Fibroblast of mammary gland (primary cell): ENCODE measurements at regions not wholly inside any gene's neighbourhood (a gene's known extent, or its start where the extent isn't known, plus 50 kb on each side); places are given as distances from the start of the nearest gene placed in this dataset.
A peak's percentile ranks its signal among the peaks of the same experiment; 100 is the strongest.

Source experiments
- DNase-seq: peaks from one replicate; pipeline ENCODE4 v3.0.0-alpha.2; 2010; ENCODE audit warnings: low read depth
- H3K4me3 ChIP-seq: 2 replicates; pipeline ENCODE4 v1.5.1; 2011; ENCODE audit warnings: low read depth, mild to moderate bottlenecking, low read length, moderate library complexity; ENCODE audit not compliant: control insufficient read depth
- CTCF ChIP-seq: conservative IDR thresholded peaks from 2 replicates; pipeline ENCODE4 v1.5.1; 2011; ENCODE audit warnings: low read depth, low read length, inconsistent platforms; ENCODE audit not compliant: control insufficient read depth, insufficient read depth

DNA sequence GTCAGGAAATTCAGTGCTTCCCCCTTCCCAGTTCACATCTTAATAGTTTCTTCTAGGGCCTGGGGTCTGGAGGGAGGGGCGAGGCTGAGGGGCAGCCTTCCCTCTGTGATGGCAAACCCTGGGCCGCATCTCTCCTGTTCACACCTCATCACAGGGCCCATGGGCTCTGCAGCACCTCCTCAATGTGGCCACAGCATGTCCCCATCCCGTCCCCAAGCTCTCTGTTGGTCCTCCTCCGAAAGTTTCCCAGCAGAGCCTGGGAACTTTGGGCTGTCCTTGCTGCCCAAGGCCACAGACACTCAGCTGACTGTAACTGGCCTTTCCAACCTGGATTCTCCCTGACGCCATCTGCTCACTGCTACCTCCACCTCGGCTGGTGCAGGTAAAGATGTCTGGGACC is 112.7 kb upstream of the PTPRM start:
- no peak for DNase-seq
- TF ChIP-seq CTCF, result no peak
- H3K4me3 ChIP-seq, result no peak overlapping the region

GRCh38 chr18:7456376-7456775 is 110.7 kb upstream of the PTPRM start:
- TF ChIP-seq CTCF, result no peak
- DNase-seq, result no peak
- H3K4me3 ChIP-seq, result no peak overlapping the region

DNA sequence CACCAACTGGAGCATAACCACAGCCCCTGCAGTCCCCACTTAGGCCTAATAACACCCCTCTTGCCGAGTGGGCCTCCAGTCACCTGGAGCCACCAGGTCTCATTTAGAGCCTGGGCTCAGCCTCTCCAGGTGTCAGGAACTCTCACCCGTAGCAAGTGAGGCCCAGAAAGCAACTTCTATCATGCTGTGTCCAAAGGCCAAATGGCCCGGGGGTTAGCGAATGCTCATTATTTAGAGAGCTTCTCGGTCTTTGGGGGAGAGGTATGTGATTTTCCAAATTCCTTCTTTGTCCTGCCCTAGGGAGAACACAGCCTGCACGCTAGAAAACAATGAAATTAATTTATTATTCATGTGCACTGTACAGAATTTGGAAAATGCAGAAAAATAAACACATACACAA is 109.9 kb upstream of the PTPRM start:
- DNase-seq, result no peak
- TF ChIP-seq CTCF, result no peak
- no peak overlapping the region for H3K4me3 ChIP-seq

DNA sequence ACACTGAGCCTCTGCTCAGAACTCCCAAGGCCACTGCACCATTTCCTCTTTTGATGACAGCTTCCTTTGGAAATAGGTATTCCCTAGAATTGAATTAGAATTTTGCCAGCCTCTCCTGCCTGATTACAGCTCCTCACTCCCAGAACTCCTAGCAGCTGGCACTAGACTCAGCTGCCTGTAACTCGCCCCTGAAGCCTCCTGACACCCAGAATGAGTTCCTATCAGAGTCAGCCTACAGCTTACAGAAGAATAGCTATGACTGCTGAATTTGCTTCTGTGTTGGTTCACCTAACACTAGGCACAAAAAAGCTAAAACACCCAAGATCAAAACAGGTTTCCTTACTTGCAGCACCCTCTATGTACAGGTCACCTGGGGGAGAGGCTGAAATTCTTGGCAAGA is 108.2 kb upstream of the PTPRM start:
- DNase-seq, result no peak
- no peak overlapping the region for H3K4me3 ChIP-seq
- TF ChIP-seq CTCF, result no peak

GRCh38 chr18:7459851-7460770 is 107.0 kb upstream of the PTPRM start:
- H3K4me3 ChIP-seq, result peak overlapping the region; percentile 13
- no peak for DNase-seq
- no peak for TF ChIP-seq CTCF

DNA sequence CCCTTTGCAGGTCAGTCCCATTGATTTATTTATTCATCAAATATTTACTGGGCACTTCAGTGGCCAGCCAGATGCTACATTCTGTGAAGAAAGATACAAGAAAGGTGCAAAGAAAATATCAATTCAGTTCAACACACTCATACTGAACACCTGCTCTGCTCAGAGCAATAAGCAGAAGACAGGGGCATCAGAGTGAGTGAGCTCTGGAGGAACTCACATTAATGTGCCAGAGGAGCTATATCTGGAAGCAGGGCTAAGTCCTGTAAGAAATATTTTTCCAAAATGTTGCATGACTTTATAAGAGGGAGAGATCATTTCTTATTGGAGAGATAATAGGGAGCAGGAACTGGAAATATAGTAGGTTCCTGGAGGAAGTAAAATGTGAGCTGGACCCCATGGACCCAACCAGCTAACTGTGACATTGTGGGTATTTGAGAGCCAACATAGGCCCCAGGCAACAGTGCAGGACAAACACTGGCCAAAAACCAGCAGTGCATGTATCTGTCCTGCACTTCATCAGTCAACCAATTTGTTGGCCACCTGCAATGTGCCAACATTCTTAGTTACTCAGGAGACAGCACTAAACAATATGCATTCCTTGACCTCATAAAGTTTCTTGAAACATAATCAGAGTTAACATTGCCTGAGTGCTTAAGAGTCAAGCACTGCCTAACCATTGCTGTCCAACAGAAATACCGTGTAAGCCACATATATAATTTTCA is 102.7 kb upstream of the PTPRM start:
- no peak for DNase-seq
- TF ChIP-seq CTCF, result no peak
- no peak overlapping the region for H3K4me3 ChIP-seq
